ENCODE measurements at regions not wholly inside any gene's neighbourhood (a gene's known extent, or its start where the extent isn't known, plus 50 kb on each side); places are given as distances from the start of the nearest gene placed in this dataset.

- no peak overlapping the region for H3K4me3 ChIP-seq (ENCODE audit: low read depth, low read length)
- no peak for TF ChIP-seq CTCF (IDR thresholded peaks at IDR 0.05; ENCODE audit: insufficient read depth, low read length, missing control alignments)
- CTCF ChIA-PET, result interaction anchor here (1.1 kb wide), 1 partner anchor 11 kb away, joined by 3 read pairs; no protein-coding TSS in a partner anchor
- POLR2A ChIA-PET, result interaction anchor here (1.0 kb wide), 1 partner anchor 108 kb away, joined by 7 read pairs; the partner anchor contains the start of gene ID2
- no peak for DNase-seq (ENCODE audit: low read depth, low spot score)
Observed at GRCh38 chr2:8574196-8575037, 107.4 kb upstream of the ID2 start.

- CTCF ChIA-PET, result interaction anchor here (1.1 kb wide), 1 partner anchor 10 kb away, joined by 3 read pairs; no protein-coding TSS in a partner anchor
- DNase-seq (ENCODE audit: low read depth, low spot score), result no peak
- POLR2A ChIA-PET, result interaction anchor here (1.0 kb wide), 1 partner anchor 107 kb away, joined by 7 read pairs; the partner anchor contains the start of gene ID2
- TF ChIP-seq CTCF (IDR thresholded peaks at IDR 0.05; ENCODE audit: insufficient read depth, low read length, missing control alignments), result no peak
- H3K4me3 ChIP-seq (ENCODE audit: low read depth, low read length), result no peak overlapping the region
Observed at GRCh38 chr2:8575038-8575833, 106.6 kb upstream of the ID2 start.

GRCh38 chr2:8575834-8576423 is 105.9 kb upstream of the ID2 start:
- CTCF ChIA-PET, result interaction anchor here (1.1 kb wide), 1 partner anchor 9 kb away, joined by 3 read pairs; no protein-coding TSS in a partner anchor
- POLR2A ChIA-PET, result no interaction called here

GRCh38 chr2:8576525-8577167 is 105.2 kb upstream of the ID2 start:
- CTCF ChIA-PET, result no interaction called here
- no peak overlapping the region for H3K4me3 ChIP-seq (ENCODE audit: low read depth, low read length)
- no peak for TF ChIP-seq CTCF (IDR thresholded peaks at IDR 0.05; ENCODE audit: insufficient read depth, low read length, missing control alignments)
- POLR2A ChIA-PET, result no interaction called here
- DNase-seq (ENCODE audit: low read depth, low spot score), result no peak

More at GRCh38 chr2:8575834-8576423, 105.9 kb upstream of the ID2 start:
- no peak for TF ChIP-seq CTCF (IDR thresholded peaks at IDR 0.05; ENCODE audit: insufficient read depth, low read length, missing control alignments)
- H3K4me3 ChIP-seq (ENCODE audit: low read depth, low read length), result no peak overlapping the region
- DNase-seq (ENCODE audit: low read depth, low spot score), result no peak

- ChIA-PET CTCF (no interaction called here), POLR2A (no interaction called here)
- no peak overlapping the region for H3K4me3 ChIP-seq (ENCODE audit: low read depth, low read length)
- no peak for TF ChIP-seq CTCF (IDR thresholded peaks at IDR 0.05; ENCODE audit: insufficient read depth, low read length, missing control alignments)
- no peak for DNase-seq (ENCODE audit: low read depth, low spot score)
Observed at GRCh38 chr2:8577573-8577972, 104.3 kb upstream of the ID2 start.
